WERI-Rb-1 (cell line): ENCODE measurements at regions not wholly inside any gene's neighbourhood (a gene's known extent, or its start where the extent isn't known, plus 50 kb on each side); places are given as distances from the start of the nearest gene placed in this dataset.
A peak's percentile ranks its signal among the peaks of the same experiment; 100 is the strongest.

Experiments
- DNase-seq: peaks from one replicate; pipeline ENCODE4 v3.0.0-alpha.2; 2020
- H3K27ac ChIP-seq: fragments of 250-450 bp; sonication (Bioruptor Pico); 2 replicates; pipeline ENCODE4 v1.5.1; 2020; ENCODE audit warnings: mild to moderate bottlenecking, moderate library complexity
- H3K27me3 ChIP-seq: fragments of 250-450 bp; sonication (Bioruptor Pico); 2 replicates; pipeline ENCODE4 v1.5.1; 2021; ENCODE audit warnings: mild to moderate bottlenecking, low read depth, moderate library complexity; ENCODE audit not compliant: insufficient read depth, severe bottlenecking
- H3K36me3 ChIP-seq: fragments of 250-450 bp; sonication (Bioruptor Pico); 2 replicates; pipeline ENCODE4 v1.5.1; 2020; ENCODE audit warnings: mild to moderate bottlenecking, moderate library complexity
- H3K4me3 ChIP-seq: 2 replicates; pipeline ENCODE4 v1.5.1; 2011; ENCODE audit warnings: low read depth, mild to moderate bottlenecking, control low read depth, low read length
- H3K9me3 ChIP-seq: fragments of 250-450 bp; sonication (Bioruptor Pico); 2 replicates; pipeline ENCODE4 v1.5.1; 2021; ENCODE audit warnings: mild to moderate bottlenecking, moderate library complexity; ENCODE audit not compliant: severe bottlenecking
- TF ChIP-seq, protein P1 (sequence below): IDR thresholded peaks from 2 replicates; pipeline ENCODE4 v1.5.1; 2011; ENCODE audit warnings: low read depth, mild to moderate bottlenecking, control low read depth, inconsistent platforms, low read length

- Histone ChIP-seq H3K36me3 (no peaks in the 10 kb centered on the region), H3K9me3 (no peaks in the 10 kb centered on the region), H3K4me3 (no peak overlapping the region), H3K27ac (no peak overlapping the region), H3K27me3 (no peaks in the 10 kb centered on the region)
- TF ChIP-seq, protein P1, sequence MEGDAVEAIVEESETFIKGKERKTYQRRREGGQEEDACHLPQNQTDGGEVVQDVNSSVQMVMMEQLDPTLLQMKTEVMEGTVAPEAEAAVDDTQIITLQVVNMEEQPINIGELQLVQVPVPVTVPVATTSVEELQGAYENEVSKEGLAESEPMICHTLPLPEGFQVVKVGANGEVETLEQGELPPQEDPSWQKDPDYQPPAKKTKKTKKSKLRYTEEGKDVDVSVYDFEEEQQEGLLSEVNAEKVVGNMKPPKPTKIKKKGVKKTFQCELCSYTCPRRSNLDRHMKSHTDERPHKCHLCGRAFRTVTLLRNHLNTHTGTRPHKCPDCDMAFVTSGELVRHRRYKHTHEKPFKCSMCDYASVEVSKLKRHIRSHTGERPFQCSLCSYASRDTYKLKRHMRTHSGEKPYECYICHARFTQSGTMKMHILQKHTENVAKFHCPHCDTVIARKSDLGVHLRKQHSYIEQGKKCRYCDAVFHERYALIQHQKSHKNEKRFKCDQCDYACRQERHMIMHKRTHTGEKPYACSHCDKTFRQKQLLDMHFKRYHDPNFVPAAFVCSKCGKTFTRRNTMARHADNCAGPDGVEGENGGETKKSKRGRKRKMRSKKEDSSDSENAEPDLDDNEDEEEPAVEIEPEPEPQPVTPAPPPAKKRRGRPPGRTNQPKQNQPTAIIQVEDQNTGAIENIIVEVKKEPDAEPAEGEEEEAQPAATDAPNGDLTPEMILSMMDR: no peak
- no peak for DNase-seq
Observed at GRCh38 chr10:84660450-84661159, 332.2 kb downstream of the CCSER2 start.

GRCh38 chr10:84665211-84665610 lies 336.8 kb downstream of the CCSER2 start:
- TF ChIP-seq, protein P1: no peak
- Histone ChIP-seq H3K9me3 (no peaks in the 10 kb centered on the region), H3K4me3 (no peak overlapping the region), H3K27ac (no peak overlapping the region), H3K36me3 (no peaks in the 10 kb centered on the region), H3K27me3 (no peaks in the 10 kb centered on the region)
- no peak for DNase-seq

DNA sequence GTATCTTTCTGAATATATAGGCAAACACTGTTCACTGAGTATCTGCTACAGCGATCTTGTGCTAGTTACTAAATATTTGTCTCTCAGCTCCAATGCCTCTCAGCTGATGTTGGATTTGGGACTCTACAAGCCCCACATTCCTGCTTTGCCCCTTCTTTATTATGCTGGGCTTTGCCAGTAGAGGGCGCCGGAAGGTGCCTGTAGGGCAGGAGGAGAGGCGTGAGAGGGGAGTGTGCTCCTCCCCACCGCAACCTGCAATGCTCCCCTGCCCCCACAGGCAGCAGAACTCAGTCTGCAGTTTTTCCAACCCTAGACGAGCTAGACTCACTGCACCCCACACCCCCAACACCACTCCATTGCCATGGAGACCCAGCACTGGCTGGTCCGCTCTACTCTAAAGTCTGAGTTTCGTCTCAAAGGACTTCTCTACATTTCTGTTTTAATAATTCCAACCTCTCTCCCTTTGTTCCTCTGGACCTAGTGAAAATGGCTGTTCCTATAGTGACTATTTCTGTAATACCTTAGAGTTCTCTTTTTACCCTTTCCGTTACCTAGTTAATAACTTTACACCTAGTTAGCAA lies 337.6 kb downstream of the CCSER2 start:
- peak; percentile 65 for DNase-seq
- Histone ChIP-seq H3K27me3 (no peaks in the 10 kb centered on the region), H3K4me3 (no peak overlapping the region), H3K9me3 (no peaks in the 10 kb centered on the region), H3K27ac (no peak overlapping the region), H3K36me3 (no peaks in the 10 kb centered on the region)
- TF ChIP-seq, protein P1: peak; percentile 69

DNA sequence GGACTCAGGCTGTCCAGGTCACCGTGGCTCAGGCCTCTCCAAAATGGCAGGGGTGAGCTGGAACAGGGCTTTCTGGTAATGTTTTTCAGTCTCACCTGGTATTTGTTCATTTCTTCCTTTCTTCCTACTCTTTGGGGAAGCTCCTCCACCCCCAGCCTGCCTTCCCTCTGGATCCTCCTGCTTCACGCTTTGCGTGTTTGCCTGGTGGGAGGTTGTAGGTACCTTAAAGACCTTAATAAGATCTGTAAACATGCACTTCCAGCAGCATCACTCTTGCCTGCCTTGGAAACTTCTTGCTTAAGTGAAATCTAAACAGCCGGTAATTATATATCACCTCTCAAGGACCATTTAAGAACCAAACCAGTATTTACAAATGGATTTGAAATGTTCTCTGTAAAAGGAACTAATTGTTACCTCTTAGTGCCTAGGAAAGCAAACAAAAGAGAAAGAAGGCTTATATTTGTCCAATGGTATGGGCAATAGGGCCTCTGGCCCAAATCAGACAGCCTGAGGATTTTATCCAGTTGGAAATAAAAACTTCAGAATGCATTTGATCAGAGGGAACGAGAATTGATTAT lies 339.9 kb downstream of the CCSER2 start:
- H3K36me3 ChIP-seq: no peaks in the 10 kb centered on the region
- no peak overlapping the region for H3K4me3 ChIP-seq
- H3K27me3 ChIP-seq: no peaks in the 10 kb centered on the region
- no peak for DNase-seq
- H3K27ac ChIP-seq: no peak overlapping the region
- TF ChIP-seq, protein P1: no peak
- H3K9me3 ChIP-seq: no peaks in the 10 kb centered on the region

DNA sequence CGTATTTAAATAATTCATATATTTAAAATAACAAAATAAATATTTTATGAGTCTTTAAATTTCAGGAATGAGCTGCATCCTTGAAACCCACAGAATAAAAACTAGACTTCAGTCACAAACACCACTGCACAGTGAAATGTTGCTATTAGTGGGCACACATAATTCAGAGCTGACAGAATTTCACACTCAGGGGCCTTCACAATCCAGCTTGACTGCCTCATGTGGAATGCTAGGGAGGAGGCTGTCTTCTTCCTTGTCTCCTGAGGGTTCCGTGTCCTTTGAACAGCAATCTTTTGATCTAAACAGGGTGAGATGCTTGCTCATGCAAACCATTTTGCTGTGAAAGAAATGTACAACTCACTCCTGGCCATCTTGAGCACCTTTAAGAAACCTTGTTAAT lies 346.7 kb downstream of the CCSER2 start:
- DNase-seq: no peak
- H3K27me3 ChIP-seq: no peaks in the 10 kb centered on the region
- TF ChIP-seq, protein P1: no peak
- H3K4me3 ChIP-seq: no peak overlapping the region
- no peaks in the 10 kb centered on the region for H3K36me3 ChIP-seq
- no peak overlapping the region for H3K27ac ChIP-seq
- H3K9me3 ChIP-seq: no peaks in the 10 kb centered on the region
